A673 (cell line): ENCODE measurements at regions not wholly inside any gene's neighbourhood (a gene's known extent, or its start where the extent isn't known, plus 50 kb on each side); places are given as distances from the start of the nearest gene placed in this dataset.

Source experiments
- BruUV-seq: library from RNA; stranded (reverse); fragments of 400-500 nt; replicated peaks from 2 replicates; lab custom pipeline; 2021; lab: Mats Ljungman, UMichigan
- CTCF ChIA-PET: fragments of 300-600 bp; sonication (Branson Sonifier 250); formaldehyde crosslinking; loops from one replicate; lab custom pipeline; 2022; ENCODE audit warnings: antibody characterized with exemption; lab: Charles Lee
- POLR2A ChIA-PET: fragments of 300-600 bp; sonication (Branson Sonifier 250); formaldehyde crosslinking; loops from one replicate; lab custom pipeline; 2022; ENCODE audit warnings: antibody characterized with exemption; ENCODE audit not compliant: low non-redundant PET; lab: Charles Lee
- DNase-seq: peaks from one replicate; pipeline ENCODE4 v3.0.0-alpha.2; 2015; ENCODE audit warnings: low spot score
- H3K27ac ChIP-seq: fragments of 200-600 bp; sonication (generic); 2 replicates; pipeline ENCODE4 v1.5.1; 2016; ENCODE audit warnings: mixed run types, low read depth, mild to moderate bottlenecking, mixed read lengths, antibody characterized with exemption, low read length; ENCODE audit not compliant: poor library complexity, severe bottlenecking
- H3K27me3 ChIP-seq: fragments of 200-600 bp; sonication (generic); replicated peaks from 2 replicates; pipeline ENCODE4 v1.6.1; 2017; ENCODE audit warnings: mixed run types, low read depth, mild to moderate bottlenecking, mixed read lengths, antibody characterized with exemption, low read length; ENCODE audit not compliant: insufficient read depth, poor library complexity
- H3K36me3 ChIP-seq: fragments of 200-600 bp; sonication (generic); 2 replicates; pipeline ENCODE4 v1.6.1; 2016; ENCODE audit warnings: mixed run types, mild to moderate bottlenecking, mixed read lengths, antibody characterized with exemption, low read length; ENCODE audit not compliant: insufficient read depth, poor library complexity, severe bottlenecking
- H3K4me1 ChIP-seq: fragments of 200-600 bp; sonication (generic); 2 replicates; pipeline ENCODE4 v1.6.1; 2017; ENCODE audit warnings: mixed run types, mild to moderate bottlenecking, mixed read lengths, antibody characterized with exemption, low read length; ENCODE audit not compliant: insufficient read depth, poor library complexity, severe bottlenecking
- H3K4me3 ChIP-seq: fragments of 200-600 bp; sonication (generic); 2 replicates; pipeline ENCODE4 v1.5.1; 2016; ENCODE audit warnings: low read depth, mixed run types, mild to moderate bottlenecking, mixed read lengths, low read length; ENCODE audit not compliant: poor library complexity, severe bottlenecking
- H3K9me3 ChIP-seq: fragments of 200-600 bp; sonication (generic); 2 replicates; pipeline ENCODE4 v1.6.1; 2016; ENCODE audit warnings: mixed run types, low read depth, mild to moderate bottlenecking, mixed read lengths, antibody characterized with exemption, low read length; ENCODE audit not compliant: poor library complexity, severe bottlenecking
- CTCF ChIP-seq: fragments of 300-800, 200-600 bp; sonication (generic); conservative IDR thresholded peaks from 2 replicates; pipeline ENCODE4 v1.5.1; 2017; ENCODE audit warnings: low read depth, mild to moderate bottlenecking, antibody characterized with exemption, low read length, moderate library complexity, mixed read lengths
- EZH2 ChIP-seq: fragments of 200-600 bp; sonication (generic); IDR thresholded peaks from 2 replicates; pipeline ENCODE4 v1.6.1; 2017; ENCODE audit warnings: borderline replicate concordance, low read depth, mild to moderate bottlenecking, mixed read lengths, antibody characterized with exemption, low read length; ENCODE audit not compliant: poor library complexity, severe bottlenecking
- intact Hi-C: fragments of 100-400 bp; cut with micrococcal nuclease; formaldehyde crosslinking; loops from one replicate; pipeline ENCODE4 v1.10.0; 2022; ENCODE audit not compliant: unreplicated experiment

- H3K27me3 ChIP-seq, result no peaks in the 10 kb centered on the region
These were observed 97.6 kb upstream of the FAM20A start for GRCh38 chr17:68698746-68699145.

GRCh38 chr17:68697850-68698361 is 96.7 kb upstream of the FAM20A start:
- BruUV-seq, result no TSS peak
- CTCF ChIA-PET, result interaction anchor here (0.7 kb wide), 1 partner anchor 225 kb away, joined by 3 read pairs; no protein-coding TSS in a partner anchor
- Histone ChIP-seq H3K36me3 (no peaks in the 10 kb centered on the region), H3K9me3 (no peaks in the 10 kb centered on the region), H3K4me3 (no peak overlapping the region), H3K27me3 (no peaks in the 10 kb centered on the region), H3K4me1 (no peaks in the 10 kb centered on the region), H3K27ac (no peak overlapping the region)
- TF ChIP-seq EZH2 (no peak), CTCF (no peak)
- DNase-seq, result no peak
- intact Hi-C loops, result no loop called here
- POLR2A ChIA-PET, result no interaction called here

More at GRCh38 chr17:68698746-68699145, 97.6 kb upstream of the FAM20A start:
- BruUV-seq, result no TSS peak
- CTCF ChIA-PET, result no interaction called here
- H3K36me3 ChIP-seq, result no peaks in the 10 kb centered on the region
- POLR2A ChIA-PET, result no interaction called here
- no peak for TF ChIP-seq EZH2
- TF ChIP-seq CTCF, result no peak
- intact Hi-C loops, result no loop called here
- no peaks in the 10 kb centered on the region for H3K4me1 ChIP-seq
- DNase-seq, result no peak
- no peak overlapping the region for H3K27ac ChIP-seq
- no peak overlapping the region for H3K4me3 ChIP-seq
- H3K9me3 ChIP-seq, result no peaks in the 10 kb centered on the region

GRCh38 chr17:68695659-68696058 is 94.5 kb upstream of the FAM20A start:
- TF ChIP-seq CTCF (no peak), EZH2 (no peak)
- Histone ChIP-seq H3K4me1 (no peaks in the 10 kb centered on the region), H3K27ac (no peak overlapping the region), H3K9me3 (no peaks in the 10 kb centered on the region), H3K4me3 (no peak overlapping the region), H3K36me3 (no peaks in the 10 kb centered on the region), H3K27me3 (no peaks in the 10 kb centered on the region)
- ChIA-PET CTCF (no interaction called here), POLR2A (no interaction called here)
- no peak for DNase-seq
- BruUV-seq, result no TSS peak
- intact Hi-C loops, result no loop called here
